IPS-20b (cell line): ENCODE measurements at regions not wholly inside any gene's neighbourhood (a gene's known extent, or its start where the extent isn't known, plus 50 kb on each side); places are given as distances from the start of the nearest gene placed in this dataset.

Experiments
- H3K27ac ChIP-seq: one replicate; pipeline ENCODE4 v1.5.1; 2013; ENCODE audit warnings: low read length
- H3K27me3 ChIP-seq: 2 replicates; pipeline ENCODE4 v1.6.1; 2013; ENCODE audit warnings: mild to moderate bottlenecking, low read length, inconsistent platforms; ENCODE audit not compliant: insufficient read depth
- H3K36me3 ChIP-seq: 2 replicates; pipeline ENCODE4 v1.6.1; 2013; ENCODE audit warnings: low read depth, mild to moderate bottlenecking, inconsistent platforms, low read length, moderate library complexity; ENCODE audit not compliant: insufficient read depth
- H3K4me1 ChIP-seq: 2 replicates; pipeline ENCODE4 v1.6.1; 2013; ENCODE audit warnings: mild to moderate bottlenecking, control low read depth, inconsistent platforms, low read length, moderate library complexity; ENCODE audit not compliant: insufficient read depth
- H3K4me3 ChIP-seq: 2 replicates; pipeline ENCODE4 v1.5.1; 2013; ENCODE audit warnings: mild to moderate bottlenecking, low read length, inconsistent platforms
- H3K9ac ChIP-seq: 2 replicates; pipeline ENCODE4 v1.6.1; 2013; ENCODE audit warnings: low read depth, mild to moderate bottlenecking, inconsistent platforms, low read length, moderate library complexity
- H3K9me3 ChIP-seq: 2 replicates; pipeline ENCODE4 v1.6.1; 2013; ENCODE audit warnings: mild to moderate bottlenecking, low read depth, low read length, inconsistent platforms; ENCODE audit not compliant: insufficient read depth

DNA sequence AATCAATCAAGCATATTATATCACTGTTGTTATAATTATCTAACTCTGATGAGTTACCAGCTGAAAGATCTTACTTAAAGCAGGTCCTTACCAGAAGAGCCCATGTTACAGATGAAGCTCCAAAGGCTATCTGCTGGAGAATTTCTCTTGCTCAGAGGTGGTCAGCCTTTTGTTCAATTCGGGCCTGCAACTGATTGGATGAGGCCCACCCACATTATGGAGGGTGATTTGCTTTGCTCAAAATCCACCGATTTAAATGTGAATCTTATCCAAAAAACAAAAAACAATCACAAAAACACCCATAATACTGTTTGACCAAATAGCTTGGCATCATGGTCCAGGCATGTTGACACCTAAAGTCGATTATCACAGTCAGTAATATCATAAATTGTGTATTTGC is 348.6 kb upstream of the ANO3 start:
- no peaks in the 10 kb centered on the region for H3K9me3 ChIP-seq
- H3K4me1 ChIP-seq: no peaks in the 10 kb centered on the region
- no peaks in the 10 kb centered on the region for H3K27me3 ChIP-seq
- H3K4me3 ChIP-seq: no peak overlapping the region
- no peak overlapping the region for H3K9ac ChIP-seq
- H3K36me3 ChIP-seq: no peaks in the 10 kb centered on the region
- H3K27ac ChIP-seq: no peak overlapping the region

DNA sequence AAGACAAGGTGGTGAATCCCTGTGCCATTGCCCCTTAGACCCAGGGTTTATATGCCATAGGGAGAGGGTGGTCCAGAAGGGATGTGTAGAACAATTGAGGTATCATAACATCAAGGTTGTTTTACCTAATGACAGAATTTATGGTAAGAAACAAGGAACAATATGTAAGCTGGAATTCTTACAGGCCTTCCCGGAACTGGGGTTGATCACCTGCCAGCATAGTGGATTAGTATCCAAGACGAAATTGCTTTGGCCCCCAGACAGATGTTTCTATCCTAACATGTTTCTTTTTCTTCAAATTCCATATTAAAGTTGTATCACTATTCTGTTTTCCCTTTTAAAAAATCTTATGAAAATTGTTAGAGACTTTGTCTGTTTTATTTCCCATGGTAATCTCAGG is 343.8 kb upstream of the ANO3 start:
- Histone ChIP-seq H3K27me3 (no peaks in the 10 kb centered on the region), H3K9me3 (no peaks in the 10 kb centered on the region), H3K4me1 (no peaks in the 10 kb centered on the region), H3K4me3 (no peak overlapping the region), H3K9ac (no peak overlapping the region), H3K36me3 (no peaks in the 10 kb centered on the region), H3K27ac (no peak overlapping the region)

DNA sequence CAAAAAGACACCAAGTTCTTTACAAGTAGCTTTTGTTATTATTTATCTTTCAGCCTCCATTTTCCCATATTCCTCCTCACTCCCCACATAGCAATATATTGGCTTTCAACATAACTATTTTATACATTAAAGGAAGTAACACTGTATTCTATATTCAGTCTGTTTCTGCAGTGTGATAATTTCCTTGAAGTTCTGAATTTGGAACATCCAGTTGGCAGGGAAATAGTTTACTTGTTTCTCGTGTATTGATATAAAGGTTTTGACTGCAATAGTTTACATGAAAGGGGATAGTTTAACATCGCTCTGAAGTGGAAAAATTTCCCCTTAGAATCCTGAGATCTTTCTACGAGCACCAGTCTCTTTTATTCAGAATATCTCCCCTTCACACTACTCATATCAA is 341.5 kb upstream of the ANO3 start:
- H3K27ac ChIP-seq: no peak overlapping the region
- H3K36me3 ChIP-seq: no peaks in the 10 kb centered on the region
- H3K4me3 ChIP-seq: no peak overlapping the region
- H3K9ac ChIP-seq: no peak overlapping the region
- H3K27me3 ChIP-seq: no peaks in the 10 kb centered on the region
- H3K9me3 ChIP-seq: no peaks in the 10 kb centered on the region
- H3K4me1 ChIP-seq: no peaks in the 10 kb centered on the region

DNA sequence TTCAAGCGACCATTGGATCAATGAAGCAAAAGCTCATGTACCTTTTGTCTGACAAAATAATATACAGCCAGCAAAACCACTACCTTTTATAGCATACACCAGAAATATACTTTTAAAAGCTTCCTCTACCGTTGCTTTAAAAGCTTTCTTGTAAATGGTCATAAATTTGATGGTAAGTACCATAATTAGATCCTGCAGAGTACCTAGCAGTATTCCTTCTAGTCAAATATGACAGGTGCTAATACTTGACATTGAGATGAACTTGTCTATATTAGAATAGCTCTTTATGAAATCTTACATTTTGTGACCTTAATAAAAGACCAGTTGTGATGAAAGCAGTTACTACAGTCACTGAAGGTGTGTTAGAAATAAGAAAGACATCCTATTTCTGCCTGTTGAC is 340.5 kb upstream of the ANO3 start:
- Histone ChIP-seq H3K27me3 (no peaks in the 10 kb centered on the region), H3K9ac (no peak overlapping the region), H3K36me3 (no peaks in the 10 kb centered on the region), H3K4me3 (no peak overlapping the region), H3K4me1 (no peaks in the 10 kb centered on the region), H3K9me3 (no peaks in the 10 kb centered on the region), H3K27ac (no peak overlapping the region)

DNA sequence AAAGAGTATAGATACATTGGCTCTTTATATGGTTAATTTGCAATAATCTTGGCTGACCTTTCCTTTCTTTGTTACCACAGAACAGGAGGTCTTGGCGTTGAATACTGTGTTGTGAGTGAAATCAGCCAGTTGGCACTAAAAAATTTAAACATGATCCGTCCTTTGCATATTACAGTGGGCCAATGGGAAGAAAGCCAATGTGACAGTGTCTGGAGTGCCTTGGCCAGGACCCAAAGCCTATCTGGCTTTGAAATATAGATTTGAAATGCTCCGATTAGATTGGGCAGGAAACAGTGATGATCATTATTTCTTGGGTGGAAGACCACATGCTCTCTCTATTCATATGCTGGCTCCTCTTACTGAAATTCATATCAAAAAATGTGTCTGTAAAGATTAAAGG is 339.6 kb upstream of the ANO3 start:
- no peak overlapping the region for H3K9ac ChIP-seq
- H3K4me3 ChIP-seq: no peak overlapping the region
- H3K27ac ChIP-seq: no peak overlapping the region
- H3K4me1 ChIP-seq: no peaks in the 10 kb centered on the region
- H3K27me3 ChIP-seq: no peaks in the 10 kb centered on the region
- H3K9me3 ChIP-seq: no peaks in the 10 kb centered on the region
- H3K36me3 ChIP-seq: no peaks in the 10 kb centered on the region

DNA sequence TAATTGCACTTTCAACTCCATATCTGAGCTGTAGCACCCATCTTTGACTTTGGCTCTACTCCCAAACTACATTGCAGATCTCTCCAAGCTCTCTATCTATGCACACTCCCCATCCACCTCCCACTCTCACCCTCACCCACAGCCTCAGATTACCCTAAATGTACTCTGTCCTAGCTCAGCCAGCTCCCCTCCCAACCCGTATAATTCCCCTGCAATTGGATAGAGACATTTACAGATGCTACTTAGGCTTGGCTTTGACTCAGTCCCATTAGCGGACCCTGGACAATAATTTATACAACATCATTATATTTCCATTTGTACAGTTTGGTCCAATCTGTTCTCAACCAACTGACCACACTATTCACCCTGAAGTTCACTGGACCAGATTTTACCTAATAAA is 338.9 kb upstream of the ANO3 start:
- Histone ChIP-seq H3K36me3 (no peaks in the 10 kb centered on the region), H3K27ac (no peak overlapping the region), H3K4me1 (no peaks in the 10 kb centered on the region), H3K9ac (no peak overlapping the region), H3K4me3 (no peak overlapping the region), H3K9me3 (no peaks in the 10 kb centered on the region), H3K27me3 (no peaks in the 10 kb centered on the region)

DNA sequence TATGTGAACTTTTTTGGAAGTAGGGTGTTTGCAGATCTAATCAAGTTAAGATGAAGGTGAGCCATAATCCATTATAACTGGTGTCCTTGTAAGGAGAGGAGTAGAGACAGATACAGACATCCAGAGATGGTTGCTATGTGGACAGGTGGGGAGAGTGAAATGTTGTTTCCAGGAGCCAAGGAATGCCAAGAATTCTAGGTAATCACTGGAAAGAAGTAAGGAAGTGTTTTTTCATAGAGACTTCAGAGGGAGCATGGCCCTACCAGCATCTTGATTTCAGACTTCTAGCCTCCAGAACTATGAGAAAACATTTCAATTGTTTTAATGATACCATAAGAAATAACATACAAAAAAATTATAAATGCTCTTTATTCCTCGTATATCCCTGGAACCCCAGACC is 320.5 kb upstream of the ANO3 start:
- no peaks in the 10 kb centered on the region for H3K4me1 ChIP-seq
- H3K9ac ChIP-seq: no peak overlapping the region
- H3K36me3 ChIP-seq: no peaks in the 10 kb centered on the region
- no peak overlapping the region for H3K4me3 ChIP-seq
- H3K27ac ChIP-seq: no peak overlapping the region
- no peaks in the 10 kb centered on the region for H3K27me3 ChIP-seq
- no peaks in the 10 kb centered on the region for H3K9me3 ChIP-seq

DNA sequence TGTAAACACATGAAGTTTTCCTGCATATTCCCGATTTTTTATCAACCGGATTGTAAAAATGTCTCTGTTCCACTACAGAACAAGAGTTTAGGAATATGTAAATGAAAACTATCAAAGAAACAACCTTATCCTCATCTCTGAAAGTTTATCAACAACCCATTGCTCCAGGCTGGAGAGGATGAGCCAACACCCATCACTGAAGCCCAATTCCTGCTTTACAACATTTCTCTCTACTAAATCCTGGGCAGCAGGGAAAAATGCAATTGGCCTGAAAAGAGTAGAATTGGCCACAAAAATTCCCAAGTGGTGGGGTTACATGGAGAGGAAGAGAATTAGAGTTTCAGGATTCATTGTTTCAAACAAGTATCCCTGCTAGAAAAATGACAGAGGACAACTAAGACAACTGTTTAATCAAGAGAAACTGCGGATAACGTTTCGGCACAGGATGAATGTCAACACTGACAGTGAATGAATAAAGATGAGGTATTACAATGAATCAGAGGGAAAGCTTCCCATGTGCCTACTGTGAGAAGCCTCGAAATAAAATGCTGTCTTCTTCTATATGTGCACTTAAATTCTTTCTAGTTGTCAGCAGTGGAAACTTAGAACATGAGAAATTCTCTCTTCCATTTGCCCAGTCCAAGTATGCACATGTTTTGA is 317.3 kb upstream of the ANO3 start:
- Histone ChIP-seq H3K36me3 (no peaks in the 10 kb centered on the region), H3K9me3 (no peaks in the 10 kb centered on the region), H3K27me3 (no peaks in the 10 kb centered on the region), H3K4me3 (no peak overlapping the region), H3K27ac (no peak overlapping the region), H3K9ac (no peak overlapping the region), H3K4me1 (no peaks in the 10 kb centered on the region)

DNA sequence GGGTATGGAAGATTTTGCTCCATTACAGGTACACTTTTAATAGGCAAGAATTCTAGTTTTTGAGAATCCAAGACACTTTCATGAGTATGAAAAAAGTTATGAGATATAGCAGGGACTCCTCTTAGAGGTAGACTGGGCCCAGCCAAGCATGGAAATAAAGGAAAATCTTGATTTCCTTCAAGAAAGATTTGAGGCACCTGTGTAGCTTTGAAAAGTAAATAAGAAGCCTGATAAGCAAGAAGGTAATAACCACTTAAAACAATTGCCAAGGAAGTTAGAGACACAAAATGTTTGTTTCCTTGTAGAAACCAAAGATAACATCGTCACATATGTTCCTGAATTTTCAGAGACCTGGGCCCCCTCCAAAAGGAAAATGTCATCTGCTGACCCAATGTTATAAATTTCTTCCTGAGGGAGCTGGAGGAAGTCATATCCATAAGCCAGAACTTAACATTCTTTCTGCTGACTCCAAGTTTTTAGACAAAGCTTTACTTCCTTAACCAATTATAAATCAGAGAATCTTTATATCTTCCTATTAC is 314.5 kb upstream of the ANO3 start:
- H3K9ac ChIP-seq: no peak overlapping the region
- H3K4me1 ChIP-seq: no peaks in the 10 kb centered on the region; the same call in 1 of the 2 replicates
- no peaks in the 10 kb centered on the region for H3K36me3 ChIP-seq
- H3K27ac ChIP-seq: no peak overlapping the region
- H3K27me3 ChIP-seq: no peaks in the 10 kb centered on the region
- H3K4me3 ChIP-seq: no peak overlapping the region
- no peaks in the 10 kb centered on the region for H3K9me3 ChIP-seq

DNA sequence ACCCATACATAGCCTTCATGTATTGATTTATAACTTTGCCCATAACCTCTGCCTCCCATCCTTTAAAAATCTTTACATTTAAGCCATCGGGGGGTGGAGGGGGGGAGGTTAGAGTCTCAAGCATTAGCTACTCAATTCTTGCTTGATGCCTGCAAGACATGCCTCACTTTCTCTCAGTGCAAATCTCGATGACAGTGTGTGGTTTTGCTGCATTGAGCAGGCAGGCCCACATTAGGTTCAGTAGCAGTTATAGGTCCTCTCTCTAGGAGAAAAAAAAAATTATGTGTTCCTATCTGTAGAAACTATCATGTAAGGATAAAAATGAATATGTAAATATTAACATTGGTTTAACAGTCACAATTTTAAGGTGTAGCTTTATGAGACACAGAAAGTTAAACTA is 314.0 kb upstream of the ANO3 start:
- Histone ChIP-seq H3K9me3 (no peaks in the 10 kb centered on the region), H3K27ac (no peak overlapping the region), H3K4me1 (no peaks in the 10 kb centered on the region; the same call in 1 of the 2 replicates), H3K4me3 (no peak overlapping the region), H3K27me3 (no peaks in the 10 kb centered on the region), H3K36me3 (no peaks in the 10 kb centered on the region), H3K9ac (no peak overlapping the region)

DNA sequence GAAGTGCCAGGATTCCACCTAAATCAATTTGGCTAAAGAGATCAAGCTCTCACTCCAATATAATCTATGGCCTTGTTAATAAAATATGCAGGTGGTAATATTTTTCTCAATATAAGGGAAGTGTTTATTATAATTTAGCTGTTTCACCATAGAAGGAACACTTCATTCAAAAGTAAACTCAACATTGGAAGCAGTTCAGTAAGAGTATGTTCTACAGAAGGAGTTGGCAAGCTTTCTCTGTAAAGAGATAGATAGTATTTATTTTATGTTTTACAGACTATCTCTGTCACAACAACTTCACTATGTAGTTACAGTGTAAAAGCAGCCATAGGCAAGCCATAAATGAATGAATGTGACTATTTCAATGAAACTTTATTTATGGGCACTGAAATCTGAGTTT is 313.6 kb upstream of the ANO3 start:
- H3K27ac ChIP-seq: no peak overlapping the region
- no peak overlapping the region for H3K4me3 ChIP-seq
- no peaks in the 10 kb centered on the region for H3K36me3 ChIP-seq
- no peaks in the 10 kb centered on the region for H3K27me3 ChIP-seq
- H3K9ac ChIP-seq: no peak overlapping the region
- H3K9me3 ChIP-seq: no peaks in the 10 kb centered on the region
- no peaks in the 10 kb centered on the region; the same call in 1 of the 2 replicates for H3K4me1 ChIP-seq

DNA sequence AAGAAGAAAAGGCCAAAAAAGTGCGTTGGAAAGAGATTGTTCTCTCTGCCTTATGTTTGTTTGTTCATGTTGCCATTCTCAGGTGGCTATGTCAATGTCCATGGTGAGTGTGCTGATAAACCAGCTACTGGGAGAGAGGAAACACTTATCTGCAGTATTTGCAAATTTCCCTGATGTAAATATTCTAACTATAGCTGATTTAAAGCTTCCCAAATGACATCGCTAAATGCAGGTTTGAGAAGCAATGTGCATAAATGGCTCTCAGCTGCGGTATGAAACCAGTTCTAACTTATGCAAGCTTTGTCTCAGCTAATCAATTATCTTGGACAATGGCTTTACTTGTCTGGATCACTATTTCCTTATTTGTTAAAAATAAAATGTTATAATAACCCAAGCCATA is 312.5 kb upstream of the ANO3 start:
- no peak overlapping the region for H3K9ac ChIP-seq
- H3K27ac ChIP-seq: no peak overlapping the region
- no peaks in the 10 kb centered on the region for H3K27me3 ChIP-seq
- H3K4me1 ChIP-seq: no peaks in the 10 kb centered on the region; the same call in 1 of the 2 replicates
- H3K36me3 ChIP-seq: no peaks in the 10 kb centered on the region
- no peak overlapping the region for H3K4me3 ChIP-seq
- H3K9me3 ChIP-seq: no peaks in the 10 kb centered on the region
